ENCODE measurements at regions not wholly inside any gene's neighbourhood (a gene's known extent, or its start where the extent isn't known, plus 50 kb on each side); places are given as distances from the start of the nearest gene placed in this dataset.

GRCh38 chr9:126154869-126155268 is 171.8 kb upstream of the MVB12B start:
- no peak for DNase-seq

- DNase-seq: no peak
These were observed 170.6 kb upstream of the MVB12B start for GRCh38 chr9:126155756-126156664.

GRCh38 chr9:126156898-126157297 is 169.7 kb upstream of the MVB12B start:
- no peak for DNase-seq

GRCh38 chr9:126157423-126157822 is 169.2 kb upstream of the MVB12B start:
- no peak for DNase-seq

GRCh38 chr9:126157826-126158587 is 168.6 kb upstream of the MVB12B start:
- DNase-seq: no peak

GRCh38 chr9:126158588-126159429 is 167.8 kb upstream of the MVB12B start:
- DNase-seq: no peak

- DNase-seq: no peak
These were observed 167.1 kb upstream of the MVB12B start for GRCh38 chr9:126159430-126160060.

GRCh38 chr9:126160067-126160853 is 166.4 kb upstream of the MVB12B start:
- no peak for DNase-seq

GRCh38 chr9:126160854-126161329 is 165.7 kb upstream of the MVB12B start:
- no peak for DNase-seq

- DNase-seq: no peak
These were observed 163.8 kb upstream of the MVB12B start for GRCh38 chr9:126162611-126163381.

GRCh38 chr9:126164796-126165525 is 161.7 kb upstream of the MVB12B start:
- no peak for DNase-seq

GRCh38 chr9:126165755-126166154 is 160.9 kb upstream of the MVB12B start:
- DNase-seq: no peak

GRCh38 chr9:126166291-126166690 is 160.3 kb upstream of the MVB12B start:
- DNase-seq: no peak

- no peak for DNase-seq
These were observed 159.8 kb upstream of the MVB12B start for GRCh38 chr9:126166866-126167265.

GRCh38 chr9:126169736-126170135 is 156.9 kb upstream of the MVB12B start:
- no peak for DNase-seq

GRCh38 chr9:126170286-126170823 is 156.3 kb upstream of the MVB12B start:
- DNase-seq: no peak

GRCh38 chr9:126171641-126172040 is 155.0 kb upstream of the MVB12B start:
- no peak for DNase-seq

GRCh38 chr9:126173401-126173800 is 153.2 kb upstream of the MVB12B start:
- DNase-seq: no peak

- DNase-seq: no peak
These were observed 152.7 kb upstream of the MVB12B start for GRCh38 chr9:126173929-126174328.

GRCh38 chr9:126183266-126183665 is 143.4 kb upstream of the MVB12B start:
- no peak for DNase-seq

Data from midbrain (tissue), 1 donor.